B cell (primary cell): ENCODE measurements at regions not wholly inside any gene's neighbourhood (a gene's known extent, or its start where the extent isn't known, plus 50 kb on each side); places are given as distances from the start of the nearest gene placed in this dataset.

Experiments
- CTCF ChIP-seq: fragments of 200-600 bp; IDR thresholded peaks from one replicate; pipeline ENCODE4 v1.8.0; 2022; ENCODE audit warnings: antibody characterized with exemption, mild to moderate bottlenecking
- EZH2 ChIP-seq: IDR thresholded peaks from 2 replicates; pipeline ENCODE4 v1.6.1; 2012; ENCODE audit warnings: borderline replicate concordance, low read depth, mild to moderate bottlenecking, moderate library complexity, low read length; ENCODE audit not compliant: insufficient read depth, poor library complexity, severe bottlenecking

GRCh38 chr6:139452148-139452876 is 77.9 kb upstream of the CITED2 start:
- TF ChIP-seq CTCF, result no peak
- no peak for TF ChIP-seq EZH2
